ENCODE measurements at regions not wholly inside any gene's neighbourhood (a gene's known extent, or its start where the extent isn't known, plus 50 kb on each side); places are given as distances from the start of the nearest gene placed in this dataset.

GRCh38 chr20:20933142-20933958 is 172.8 kb downstream of the LINC00237 start:
- no peak for DNase-seq

GRCh38 chr20:20932156-20932555 is 174.0 kb downstream of the LINC00237 start:
- no peak for DNase-seq

GRCh38 chr20:20931632-20932031 is 174.5 kb downstream of the LINC00237 start:
- DNase-seq: no peak

GRCh38 chr20:20931024-20931423 is 175.1 kb downstream of the LINC00237 start:
- no peak for DNase-seq

- DNase-seq: no peak
These were observed 175.7 kb downstream of the LINC00237 start for GRCh38 chr20:20930500-20930899.

GRCh38 chr20:20929341-20929740 is 176.8 kb downstream of the LINC00237 start:
- DNase-seq: no peak

- DNase-seq: no peak
These were observed 179.8 kb downstream of the LINC00237 start for GRCh38 chr20:20926222-20926905.

GRCh38 chr20:20920433-20920832 is 185.7 kb downstream of the LINC00237 start:
- DNase-seq: no peak

- no peak for DNase-seq
These were observed 190.3 kb downstream of the LINC00237 start for GRCh38 chr20:20915844-20916243.

- no peak for DNase-seq
These were observed 192.0 kb upstream of the RALGAPA2 start for GRCh38 chr20:20904501-20904831.

- no peak for DNase-seq
These were observed 191.5 kb upstream of the RALGAPA2 start for GRCh38 chr20:20903773-20904500.

- DNase-seq: no peak
These were observed 185.5 kb upstream of the RALGAPA2 start for GRCh38 chr20:20897922-20898321.

GRCh38 chr20:20897145-20897544 is 184.7 kb upstream of the RALGAPA2 start:
- DNase-seq: no peak

- no peak for DNase-seq
These were observed 184.2 kb upstream of the RALGAPA2 start for GRCh38 chr20:20896606-20897005.

- no peak for DNase-seq
These were observed 183.1 kb upstream of the RALGAPA2 start for GRCh38 chr20:20895537-20895936.

GRCh38 chr20:20894753-20895152 is 182.3 kb upstream of the RALGAPA2 start:
- DNase-seq: no peak

- no peak for DNase-seq
These were observed 181.8 kb upstream of the RALGAPA2 start for GRCh38 chr20:20894280-20894679.

- no peak for DNase-seq
These were observed 179.9 kb upstream of the RALGAPA2 start for GRCh38 chr20:20892328-20892727.

GRCh38 chr20:20890751-20891150 is 178.3 kb upstream of the RALGAPA2 start:
- DNase-seq: no peak

- no peak for DNase-seq
These were observed 176.5 kb upstream of the RALGAPA2 start for GRCh38 chr20:20888936-20889335.

- no peak for DNase-seq
These were observed 175.8 kb upstream of the RALGAPA2 start for GRCh38 chr20:20888266-20888656.

- DNase-seq: no peak
These were observed 175.3 kb upstream of the RALGAPA2 start for GRCh38 chr20:20887593-20888265.

- DNase-seq: no peak
These were observed 169.4 kb upstream of the RALGAPA2 start for GRCh38 chr20:20881808-20882207.

Data from inflammatory macrophage (primary cell).